Trophoblast cell (in vitro differentiated cells and primary cell): ENCODE measurements at regions not wholly inside any gene's neighbourhood (a gene's known extent, or its start where the extent isn't known, plus 50 kb on each side); places are given as distances from the start of the nearest gene placed in this dataset.

Experiments
- DNase-seq, 2 donors: peaks; one replicate each; pipeline ENCODE4 v3.0.0-alpha.2; 2016
- H2AFZ ChIP-seq: 2 replicates; pipeline ENCODE4 v1.6.1; 2013; ENCODE audit warnings: low read length, moderate library complexity, mild to moderate bottlenecking; ENCODE audit not compliant: insufficient read depth, poor library complexity
- H2AK5ac ChIP-seq: 2 replicates; pipeline ENCODE4 v1.6.1; 2013; ENCODE audit warnings: mild to moderate bottlenecking, low read length
- H2BK120ac ChIP-seq: 2 replicates; pipeline ENCODE4 v1.6.1; 2013; ENCODE audit warnings: low read length, mild to moderate bottlenecking, moderate library complexity; ENCODE audit not compliant: insufficient read depth, poor library complexity
- H2BK12ac ChIP-seq: 2 replicates; pipeline ENCODE4 v1.6.1; 2013; ENCODE audit warnings: mild to moderate bottlenecking, low read length, moderate library complexity
- H2BK5ac ChIP-seq: 2 replicates; pipeline ENCODE4 v1.6.1; 2013; ENCODE audit warnings: low read length, low read depth, moderate library complexity, mild to moderate bottlenecking; ENCODE audit not compliant: poor library complexity
- H3K14ac ChIP-seq: 2 replicates; pipeline ENCODE4 v1.6.1; 2013; ENCODE audit warnings: mild to moderate bottlenecking, low read length
- H3K18ac ChIP-seq: 2 replicates; pipeline ENCODE4 v1.6.1; 2013; ENCODE audit warnings: mild to moderate bottlenecking, low read length
- H3K23ac ChIP-seq: 2 replicates; pipeline ENCODE4 v1.6.1; 2013; ENCODE audit warnings: low read length
- H3K27ac ChIP-seq: 2 replicates; pipeline ENCODE4 v1.5.1; 2013; ENCODE audit warnings: low read depth, mild to moderate bottlenecking, inconsistent platforms, low read length, moderate library complexity
- H3K27me3 ChIP-seq: 2 replicates; pipeline ENCODE4 v1.6.1; 2013; ENCODE audit warnings: inconsistent platforms, mild to moderate bottlenecking, low read length, moderate library complexity; ENCODE audit not compliant: insufficient read depth
- H3K36me3 ChIP-seq, 2 experiments: 1 replicate in 1 of 2; 2 replicates in 1 of 2; pipeline ENCODE4 v1.6.1; 2013; ENCODE audit warnings: low read length in 2 of 2, mild to moderate bottlenecking in 2 of 2, moderate library complexity in 1 of 2; ENCODE audit not compliant: insufficient read depth in 2 of 2, control insufficient read depth in 1 of 2
- H3K4ac ChIP-seq: 2 replicates; pipeline ENCODE4 v1.6.1; 2013; ENCODE audit warnings: low read depth, mild to moderate bottlenecking, low read length, moderate library complexity
- H3K4me1 ChIP-seq, 2 experiments: 1 replicate in 1 of 2; 2 replicates in 1 of 2; pipeline ENCODE4 v1.6.1; 2013; ENCODE audit warnings: low read length in 2 of 2, mild to moderate bottlenecking in 2 of 2, moderate library complexity in 1 of 2; ENCODE audit not compliant: insufficient read depth in 2 of 2, control insufficient read depth in 1 of 2
- H3K4me2 ChIP-seq: 2 replicates; pipeline ENCODE4 v1.6.1; 2013; ENCODE audit warnings: inconsistent platforms, mild to moderate bottlenecking, low read length, moderate library complexity
- H3K4me3 ChIP-seq: 2 replicates; pipeline ENCODE4 v1.5.1; 2013; ENCODE audit warnings: mild to moderate bottlenecking, low read depth, low read length, inconsistent platforms
- H3K79me1 ChIP-seq: one replicate; pipeline ENCODE4 v1.6.1; 2013; ENCODE audit warnings: low read length
- H3K79me2 ChIP-seq: 2 replicates; pipeline ENCODE4 v1.6.1; 2013; ENCODE audit warnings: low read length, mild to moderate bottlenecking; ENCODE audit not compliant: control insufficient read depth, insufficient read depth, poor library complexity
- H3K9ac ChIP-seq: 2 replicates; pipeline ENCODE4 v1.6.1; 2013; ENCODE audit warnings: mild to moderate bottlenecking, low read length
- H3K9me3 ChIP-seq: 2 replicates; pipeline ENCODE4 v1.6.1; 2013; ENCODE audit warnings: low read depth, mild to moderate bottlenecking, control low read depth, inconsistent platforms, low read length; ENCODE audit not compliant: insufficient read depth
- H4K12ac ChIP-seq: 2 replicates; pipeline ENCODE4 v1.6.1; 2013; ENCODE audit warnings: low read depth, mild to moderate bottlenecking, low read length, moderate library complexity
- H4K8ac ChIP-seq: 2 replicates; pipeline ENCODE4 v1.6.1; 2013; ENCODE audit warnings: low read depth, mild to moderate bottlenecking, low read length, moderate library complexity
- H4K91ac ChIP-seq: one replicate; pipeline ENCODE4 v1.6.1; 2013; ENCODE audit warnings: low read depth, mild to moderate bottlenecking, low read length, moderate library complexity
- whole genome bisulfite sequencing: extraction: QIAGEN DNeasy Blood & Tissue Kit; methylation state at CpG from one replicate; pipeline ENCODE4 v1.1.7; 2013; ENCODE audit warnings: missing lambda C conversion rate; ENCODE audit not compliant: insufficient read length, insufficient coverage; ENCODE audit errors: extremely low coverage; 5-methylcytosine and 5-hydroxymethylcytosine counted together

DNA sequence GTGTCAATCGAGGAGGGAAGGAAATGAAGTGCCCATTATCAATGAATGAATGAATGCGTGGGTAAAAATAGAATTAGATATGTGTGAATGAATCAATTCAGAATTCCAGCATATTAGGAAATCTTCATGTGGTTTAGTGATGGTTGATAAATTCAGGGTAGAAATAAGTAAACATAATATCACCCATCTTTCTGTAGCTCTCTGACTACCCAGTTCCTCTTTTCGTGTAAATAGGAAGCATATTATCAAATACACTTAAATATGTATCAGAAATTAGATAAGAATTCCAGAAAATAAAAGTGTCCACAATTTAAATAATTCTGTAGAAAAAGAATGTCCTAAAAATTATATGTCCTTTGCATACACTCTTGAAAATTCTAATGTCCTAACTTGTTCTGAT is 552.9 kb upstream of the LRATD1 start:
- Histone ChIP-seq H4K91ac (no peak overlapping the region), H3K9ac (no peak overlapping the region), H3K9me3 (no peaks in the 10 kb centered on the region), H3K4ac (no peak overlapping the region), H2AFZ (no peak overlapping the region), H2BK12ac (no peak overlapping the region), H3K27me3 (no peaks in the 10 kb centered on the region), H3K79me1 (no peaks in the 10 kb centered on the region), H3K23ac (no peak overlapping the region), H3K4me3 (no peak overlapping the region), H3K4me1 (peaks cover 0 to 2% of the 10 kb centered on the region in 2 experiments), H3K18ac (no peak overlapping the region), H2BK120ac (no peak overlapping the region), H2BK5ac (no peak overlapping the region), H4K8ac (no peak overlapping the region), H3K4me2 (no peak overlapping the region), H2AK5ac (no peak overlapping the region), H3K79me2 (no peaks in the 10 kb centered on the region), H4K12ac (no peak overlapping the region), H3K14ac (no peak overlapping the region), H3K27ac (no peak overlapping the region), H3K36me3 (no peaks in the 10 kb centered on the region)
- WGBS = no CpG with 5 or more reads among the region's 3 CpGs
- no peak for DNase-seq

GRCh38 chr2:14081521-14081920 is 551.0 kb upstream of the LRATD1 start:
- DNase-seq = no peak
- Histone ChIP-seq H4K12ac (no peak overlapping the region), H3K36me3 (no peaks in the 10 kb centered on the region), H3K18ac (no peak overlapping the region), H2BK5ac (no peak overlapping the region), H3K23ac (no peak overlapping the region), H3K4me3 (no peak overlapping the region), H3K9ac (no peak overlapping the region), H3K4me1 (peaks cover 0 to 2% of the 10 kb centered on the region in 2 experiments), H2AK5ac (no peak overlapping the region), H3K79me2 (no peaks in the 10 kb centered on the region), H2BK12ac (no peak overlapping the region), H3K9me3 (no peaks in the 10 kb centered on the region), H2BK120ac (no peak overlapping the region), H3K27ac (no peak overlapping the region), H4K91ac (no peak overlapping the region), H3K4ac (no peak overlapping the region), H3K4me2 (no peak overlapping the region), H3K27me3 (no peaks in the 10 kb centered on the region), H4K8ac (no peak overlapping the region), H3K14ac (no peak overlapping the region), H2AFZ (no peak overlapping the region), H3K79me1 (no peaks in the 10 kb centered on the region)
- no CpG with 5 or more reads among the region's 1 CpG for WGBS

DNA sequence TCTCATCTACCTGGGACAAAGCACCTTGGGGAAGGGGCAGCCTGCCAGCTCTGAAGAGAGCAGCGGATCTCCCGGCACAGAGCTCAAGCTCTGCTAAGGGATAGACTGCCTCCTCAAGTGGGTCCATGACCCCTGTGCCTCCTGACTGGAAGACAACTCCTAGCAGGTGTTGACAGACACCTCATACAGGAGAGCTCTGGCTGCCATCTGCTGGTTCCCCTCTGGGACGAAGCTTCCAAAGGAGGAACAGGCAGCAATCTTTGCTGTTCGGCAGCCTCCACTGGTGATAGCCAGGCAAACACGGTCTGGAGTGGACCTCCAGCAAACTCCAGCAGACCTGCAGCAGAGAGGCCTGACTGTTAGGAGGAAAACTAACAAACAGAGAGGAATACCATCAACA is 549.9 kb upstream of the LRATD1 start:
- Histone ChIP-seq H3K9ac (no peak overlapping the region), H3K27me3 (no peaks in the 10 kb centered on the region), H4K12ac (no peak overlapping the region), H3K14ac (no peak overlapping the region), H2AFZ (no peak overlapping the region), H3K36me3 (no peaks in the 10 kb centered on the region), H3K79me2 (no peaks in the 10 kb centered on the region), H3K27ac (no peak overlapping the region), H3K79me1 (no peaks in the 10 kb centered on the region), H3K23ac (no peak overlapping the region), H2BK12ac (no peak overlapping the region), H3K18ac (no peak overlapping the region), H3K4ac (no peak overlapping the region), H4K8ac (no peak overlapping the region), H4K91ac (no peak overlapping the region), H2AK5ac (no peak overlapping the region), H3K4me1 (peaks cover 0 to 2% of the 10 kb centered on the region in 2 experiments), H2BK5ac (no peak overlapping the region), H3K4me2 (no peak overlapping the region), H2BK120ac (no peak overlapping the region), H3K4me3 (no peak overlapping the region), H3K9me3 (no peaks in the 10 kb centered on the region)
- WGBS = no CpG with 5 or more reads among the region's 5 CpGs
- DNase-seq = no peak

GRCh38 chr2:14094592-14094991 is 537.9 kb upstream of the LRATD1 start:
- no peak overlapping the region for H3K4me3 ChIP-seq
- H3K23ac ChIP-seq = no peak overlapping the region
- H3K79me1 ChIP-seq = no peaks in the 10 kb centered on the region
- H3K4me1 ChIP-seq = no peaks in the 10 kb centered on the region
- H4K8ac ChIP-seq = no peak overlapping the region
- H3K9me3 ChIP-seq = no peaks in the 10 kb centered on the region
- H3K18ac ChIP-seq = no peak overlapping the region
- no peak overlapping the region for H2BK12ac ChIP-seq
- H4K12ac ChIP-seq = no peak overlapping the region
- no peak for DNase-seq
- H3K27me3 ChIP-seq = no peaks in the 10 kb centered on the region
- no peak overlapping the region for H3K9ac ChIP-seq
- H2AK5ac ChIP-seq = no peak overlapping the region
- H3K4ac ChIP-seq = no peak overlapping the region
- no peaks in the 10 kb centered on the region for H3K36me3 ChIP-seq
- H3K4me2 ChIP-seq = no peak overlapping the region
- H3K79me2 ChIP-seq = no peaks in the 10 kb centered on the region
- H4K91ac ChIP-seq = no peak overlapping the region
- no peak overlapping the region for H2BK120ac ChIP-seq
- WGBS = no CpG with 5 or more reads among the region's 1 CpG
- no peak overlapping the region for H3K27ac ChIP-seq
- no peak overlapping the region for H3K14ac ChIP-seq
- H2AFZ ChIP-seq = no peak overlapping the region
- no peak overlapping the region for H2BK5ac ChIP-seq
